ENCODE measurements at regions not wholly inside any gene's neighbourhood (a gene's known extent, or its start where the extent isn't known, plus 50 kb on each side); places are given as distances from the start of the nearest gene placed in this dataset.

GRCh38 chr1:22317920-22318243 lies 133.8 kb upstream of the ZBTB40 start:
- TF ChIP-seq CTCF (IDR thresholded peaks at IDR 0.05) (no peak), EZH2 (IDR thresholded peaks at IDR 0.05; ENCODE audit: borderline replicate concordance, insufficient read depth, low read depth, low read length, poor library complexity, severe bottlenecking) (no peak)
